B cell (primary cell): ENCODE measurements at regions not wholly inside any gene's neighbourhood (a gene's known extent, or its start where the extent isn't known, plus 50 kb on each side); places are given as distances from the start of the nearest gene placed in this dataset.

Source experiments
- ATAC-seq: fragments of 200-7000 bp; cut with Tn5 transposase; one replicate; pipeline ENCODE4 v1.10.0; 2021; ENCODE audit warnings: low read depth, mild to moderate bottlenecking, moderate number of reproducible peaks, moderate library complexity
- CTCF ChIA-PET: fragments of 350-600 bp; sonication (Branson Sonifier 250); formaldehyde crosslinking; loops from one replicate; lab custom pipeline; 2021; ENCODE audit warnings: antibody characterized with exemption, inconsistent platforms; lab: Charles Lee
- POLR2A ChIA-PET: fragments of 350-600 bp; sonication (Branson Sonifier 250); formaldehyde crosslinking; loops from one replicate; lab custom pipeline; 2021; ENCODE audit warnings: antibody characterized with exemption; lab: Charles Lee
- DNase-seq: peaks from one replicate; pipeline ENCODE4 v3.0.0; 2013
- H2AFZ ChIP-seq: 2 replicates; pipeline ENCODE4 v1.6.1; 2012; ENCODE audit warnings: mild to moderate bottlenecking, low read depth, low read length; ENCODE audit not compliant: insufficient read depth, poor library complexity, severe bottlenecking
- H3K27ac ChIP-seq, 2 donors: 1 replicate in 1 of 2; 2 replicates in 1 of 2; pipeline ENCODE4 v1.5.1; 2012 to 2013; ENCODE audit warnings: low read length in 2 of 2, mild to moderate bottlenecking in 2 of 2, moderate library complexity in 1 of 2
- H3K27me3 ChIP-seq, 4 experiments: fragments of 200-600 bp in 1 of 4; sonication (generic) in 1 of 4; replicated peaks in 1 of 4; 1 replicate in 2 of 4; 2 replicates in 2 of 4; pipeline versions ENCODE4 v1.6.1 to v1.7.0; 2013 to 2016; ENCODE audit warnings: low read length in 3 of 4, mild to moderate bottlenecking in 2 of 4, mixed read lengths in 1 of 4, moderate library complexity in 1 of 4; ENCODE audit not compliant: insufficient read depth in 4 of 4, control insufficient read depth in 3 of 4; ENCODE audit errors: control extremely low read depth in 1 of 4
- H3K36me3 ChIP-seq, 2 experiments: replicated peaks in 1 of 2; 1 replicate in 1 of 2; 2 replicates in 1 of 2; pipeline versions ENCODE4 v1.6.1 to v1.7.1; 2013; ENCODE audit warnings: low read length in 1 of 2; ENCODE audit not compliant: insufficient read depth in 2 of 2, control insufficient read depth in 1 of 2; ENCODE audit errors: control extremely low read depth in 1 of 2, extremely low read depth in 1 of 2
- H3K4me1 ChIP-seq, 2 donors: fragments of 200-600 bp in 1 of 2; sonication (generic) in 1 of 2; 1 replicate in 1 of 2; 2 replicates in 1 of 2; pipeline versions ENCODE4 v1.5.1 to v1.6.1; 2013 to 2017; ENCODE audit warnings: low read length in 2 of 2; ENCODE audit not compliant: control insufficient read depth in 2 of 2, insufficient read depth in 2 of 2
- H3K4me2 ChIP-seq: replicated peaks from 2 replicates; pipeline ENCODE3; 2012; ENCODE audit warnings: mild to moderate bottlenecking, low read depth, low read length; ENCODE audit not compliant: poor library complexity, severe bottlenecking
- H3K4me3 ChIP-seq, 5 experiments: fragments of 200-600 bp in 1 of 5; sonication (generic) in 1 of 5; 1 replicate in 3 of 5; 2 replicates in 2 of 5; pipeline versions ENCODE4 v1.5.1 to v1.7.0; 2011 to 2016; ENCODE audit warnings: low read length in 4 of 5, mild to moderate bottlenecking in 4 of 5, low read depth in 2 of 5, control low read depth in 1 of 5, moderate library complexity in 1 of 5; ENCODE audit not compliant: insufficient read depth in 1 of 5; ENCODE audit errors: control extremely low read depth in 1 of 5, extremely low read depth in 1 of 5
- H3K79me2 ChIP-seq: fragments of 200-600 bp; sonication (generic); one replicate; pipeline ENCODE4 v1.6.0; 2016; ENCODE audit warnings: low read length; ENCODE audit not compliant: control insufficient read depth, insufficient read depth
- H3K9ac ChIP-seq: fragments of 200-600 bp; sonication (generic); 2 replicates; pipeline ENCODE4 v1.6.1; 2017; ENCODE audit warnings: mild to moderate bottlenecking, low read length, moderate library complexity
- H3K9me3 ChIP-seq, 3 donors: one replicate each; pipeline versions ENCODE4 v1.6.1 to v1.7.1; 2013; ENCODE audit warnings: low read length in 2 of 3; ENCODE audit not compliant: control insufficient read depth in 2 of 3, insufficient read depth in 1 of 3; ENCODE audit errors: control extremely low read depth in 1 of 3
- H4K20me1 ChIP-seq: 2 replicates; pipeline ENCODE4 v1.6.0; 2012; ENCODE audit warnings: mild to moderate bottlenecking, low read length; ENCODE audit not compliant: insufficient read depth, control insufficient read depth, poor library complexity, severe bottlenecking
- H3K27ac Mint-ChIP-seq: one replicate; pipeline ENCODE4 v1.8.0; 2021; ENCODE audit warnings: mixed read lengths
- H3K27me3 Mint-ChIP-seq: one replicate; pipeline ENCODE4 v1.8.0; 2021; ENCODE audit warnings: mixed read lengths
- H3K4me1 Mint-ChIP-seq: one replicate; pipeline ENCODE4 v1.8.0; 2021; ENCODE audit warnings: mixed read lengths
- H3K4me3 Mint-ChIP-seq: one replicate; pipeline ENCODE4 v1.8.0; 2021; ENCODE audit warnings: mixed read lengths
- H3K9me3 Mint-ChIP-seq: one replicate; pipeline ENCODE4 v1.8.0; 2022; ENCODE audit warnings: mixed read lengths; ENCODE audit not compliant: insufficient read depth
- EZH2 ChIP-seq: IDR thresholded peaks from 2 replicates; pipeline ENCODE4 v1.6.1; 2012; ENCODE audit warnings: borderline replicate concordance, low read depth, mild to moderate bottlenecking, moderate library complexity, low read length; ENCODE audit not compliant: insufficient read depth, poor library complexity, severe bottlenecking
- WGBS: methylation state at CpG from one replicate; pipeline ENCODE4 v1.1.5; 2013; ENCODE audit warnings: missing lambda C conversion rate; ENCODE audit not compliant: insufficient coverage; 5-methylcytosine and 5-hydroxymethylcytosine counted together
- intact Hi-C: fragments of 100-400 bp; cut with micrococcal nuclease; formaldehyde crosslinking; loops from one replicate; pipeline ENCODE4 v1.10.0; 2022
- TF ChIP-seq, protein P1 (sequence below): fragments of 200-600 bp; IDR thresholded peaks from one replicate; pipeline ENCODE4 v1.8.0; 2022; ENCODE audit warnings: antibody characterized with exemption, mild to moderate bottlenecking

GRCh38 chr4:147201016-147201415, 255.4 kb upstream of the TTC29 start:
- Mint-ChIP-seq H3K4me1 (no peaks in the 10 kb centered on the region), H3K27ac (no peak overlapping the region), H3K4me3 (no peak overlapping the region), H3K9me3 (no peaks in the 10 kb centered on the region), H3K27me3 (no peaks in the 10 kb centered on the region)
- DNase-seq (no peak), ATAC-seq (no peak)
- Histone ChIP-seq H3K27me3 (no peaks in the 10 kb centered on the region), H3K4me2 (no peak overlapping the region), H3K79me2 (no peaks in the 10 kb centered on the region), H3K4me1 (no peaks in the 10 kb centered on the region), H4K20me1 (no peaks in the 10 kb centered on the region), H3K36me3 (no peaks in the 10 kb centered on the region), H3K4me3 (no peak overlapping the region), H3K9ac (no peak overlapping the region), H3K27ac (no peak overlapping the region), H2AFZ (no peak overlapping the region), H3K9me3 (no peaks in the 10 kb centered on the region)
- CTCF ChIA-PET = no interaction called here
- no CpG with 5 or more reads among the region's 1 CpG for WGBS
- POLR2A ChIA-PET = no interaction called here
- TF ChIP-seq EZH2 = no peak
- TF ChIP-seq, protein P1, sequence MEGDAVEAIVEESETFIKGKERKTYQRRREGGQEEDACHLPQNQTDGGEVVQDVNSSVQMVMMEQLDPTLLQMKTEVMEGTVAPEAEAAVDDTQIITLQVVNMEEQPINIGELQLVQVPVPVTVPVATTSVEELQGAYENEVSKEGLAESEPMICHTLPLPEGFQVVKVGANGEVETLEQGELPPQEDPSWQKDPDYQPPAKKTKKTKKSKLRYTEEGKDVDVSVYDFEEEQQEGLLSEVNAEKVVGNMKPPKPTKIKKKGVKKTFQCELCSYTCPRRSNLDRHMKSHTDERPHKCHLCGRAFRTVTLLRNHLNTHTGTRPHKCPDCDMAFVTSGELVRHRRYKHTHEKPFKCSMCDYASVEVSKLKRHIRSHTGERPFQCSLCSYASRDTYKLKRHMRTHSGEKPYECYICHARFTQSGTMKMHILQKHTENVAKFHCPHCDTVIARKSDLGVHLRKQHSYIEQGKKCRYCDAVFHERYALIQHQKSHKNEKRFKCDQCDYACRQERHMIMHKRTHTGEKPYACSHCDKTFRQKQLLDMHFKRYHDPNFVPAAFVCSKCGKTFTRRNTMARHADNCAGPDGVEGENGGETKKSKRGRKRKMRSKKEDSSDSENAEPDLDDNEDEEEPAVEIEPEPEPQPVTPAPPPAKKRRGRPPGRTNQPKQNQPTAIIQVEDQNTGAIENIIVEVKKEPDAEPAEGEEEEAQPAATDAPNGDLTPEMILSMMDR = no peak
- intact Hi-C loops = no loop called here

DNA sequence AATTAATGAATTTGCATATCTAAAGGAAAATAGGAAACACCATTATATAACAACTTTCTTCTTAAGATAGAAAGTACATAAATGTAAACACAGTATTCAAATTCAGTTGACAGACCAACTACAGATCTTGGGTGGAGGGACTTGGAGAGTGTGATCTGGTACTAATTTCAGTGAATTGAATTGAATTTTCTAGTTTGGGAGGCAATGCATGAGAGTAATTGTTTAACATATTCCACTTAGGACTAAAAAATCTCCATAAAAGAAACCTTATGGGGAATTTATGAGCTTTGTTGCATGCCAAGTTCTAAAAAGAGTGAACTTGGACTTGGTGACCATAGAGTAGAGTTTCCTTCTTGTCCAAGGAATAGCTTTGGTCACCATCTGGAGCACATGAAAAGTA, 261.1 kb upstream of the TTC29 start:
- H3K9ac ChIP-seq = no peak overlapping the region
- no peak overlapping the region for H3K4me3 ChIP-seq
- no peak overlapping the region for H3K27ac ChIP-seq
- H3K27me3 ChIP-seq = no peaks in the 10 kb centered on the region
- H3K4me3 Mint-ChIP-seq = no peak overlapping the region
- ChIA-PET POLR2A (no interaction called here), CTCF (no interaction called here)
- TF ChIP-seq, protein P1 = no peak
- TF ChIP-seq EZH2 = no peak
- H2AFZ ChIP-seq = no peak overlapping the region
- no peak for DNase-seq
- H3K4me1 ChIP-seq = no peaks in the 10 kb centered on the region
- H4K20me1 ChIP-seq = no peaks in the 10 kb centered on the region
- intact Hi-C loops = no loop called here
- H3K9me3 ChIP-seq = no peaks in the 10 kb centered on the region
- H3K27ac Mint-ChIP-seq = no peak overlapping the region
- peaks cover 3% of the 10 kb centered on the region for H3K9me3 Mint-ChIP-seq
- H3K4me2 ChIP-seq = no peak overlapping the region
- no peaks in the 10 kb centered on the region for H3K36me3 ChIP-seq
- no peaks in the 10 kb centered on the region for H3K27me3 Mint-ChIP-seq
- H3K4me1 Mint-ChIP-seq = no peaks in the 10 kb centered on the region
- H3K79me2 ChIP-seq = no peaks in the 10 kb centered on the region
- no peak for ATAC-seq
